ENCODE measurements at regions not wholly inside any gene's neighbourhood (a gene's known extent, or its start where the extent isn't known, plus 50 kb on each side); places are given as distances from the start of the nearest gene placed in this dataset.
A peak's percentile ranks its signal among the peaks of the same experiment; 100 is the strongest.
"Not testable (repeated sequence)": the region's sequence is repeated elsewhere in the genome, so short reads cannot be mapped to it uniquely, and the experiment has no call there.

GRCh38 chr5:91291628-91292569 lies 91.2 kb downstream of the ARRDC3 start:
- no peak overlapping the region for H3K27ac ChIP-seq (ENCODE audit: low read depth, low read length)
- 82 to 95% (median 94%) methylated on average over 4 of the region's 4 CpGs for WGBS, 3 donors

DNA sequence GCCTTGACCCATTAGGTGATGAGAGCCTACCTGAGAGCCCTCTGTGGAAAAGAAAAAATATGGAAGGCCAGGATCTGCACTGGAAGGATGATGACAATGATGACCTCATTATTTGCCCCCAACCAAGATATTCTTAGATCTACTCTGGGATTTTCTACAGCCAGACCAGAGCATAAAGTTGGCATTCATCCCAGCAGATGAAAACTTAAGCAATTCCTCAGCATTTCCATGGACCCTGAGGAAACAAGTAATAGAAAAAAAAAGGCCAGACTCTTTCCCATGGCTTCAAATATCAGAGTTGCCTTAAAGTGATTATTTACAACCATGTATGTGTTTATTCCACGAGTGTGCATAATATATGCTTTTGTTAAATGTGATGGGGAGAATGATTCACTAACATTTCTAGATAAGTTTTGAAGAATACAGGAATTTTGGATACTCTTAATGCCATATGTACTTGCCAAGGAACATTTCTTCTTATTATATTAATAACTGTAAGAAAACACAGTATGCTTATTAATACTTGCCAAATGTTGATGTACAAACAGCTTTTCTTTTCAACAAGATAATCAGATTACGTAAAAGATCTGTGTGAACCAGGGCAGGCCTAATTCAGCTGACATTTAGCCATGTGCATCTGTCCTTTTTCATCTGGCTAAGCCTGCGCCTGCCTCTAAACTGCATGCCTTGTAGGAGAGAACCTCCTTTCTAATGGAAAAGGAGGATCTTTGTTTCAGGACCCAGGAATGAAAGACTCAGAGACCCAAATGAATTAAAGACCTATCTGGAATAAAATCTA lies 94.8 kb downstream of the ARRDC3 start:
- no peak overlapping the region for H3K27ac ChIP-seq (ENCODE audit: low read depth, low read length)
- WGBS, 3 donors = 54 to 80% (median 69%) methylated on average over 3 of the region's 3 CpGs

DNA sequence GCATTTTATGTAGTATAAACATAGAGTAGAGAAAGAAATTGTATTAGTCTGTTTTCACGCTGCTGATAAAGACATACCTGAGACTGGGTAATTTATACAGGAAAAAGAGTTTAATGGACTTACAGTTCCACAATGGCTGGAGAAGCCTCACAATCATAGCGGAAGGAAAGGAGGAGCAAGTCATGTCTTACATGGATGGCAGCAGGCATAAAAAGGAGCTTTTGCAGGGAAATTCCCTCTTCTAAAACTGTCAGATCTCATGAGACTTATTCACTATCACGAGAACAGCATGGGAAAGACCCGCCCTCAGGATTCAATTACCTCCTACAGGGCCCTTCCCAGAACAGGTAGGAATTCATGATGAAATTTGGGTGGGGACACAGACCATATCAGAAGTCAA lies 98.1 kb downstream of the ARRDC3 start:
- WGBS, 3 donors = 89 to 97% (median 91%) methylated on average over 4 of the region's 4 CpGs
- H3K27ac ChIP-seq (ENCODE audit: low read depth, low read length) = not testable (repeated sequence)

- H3K27ac ChIP-seq (ENCODE audit: low read depth, low read length) = no peak overlapping the region
These were observed 99.2 kb downstream of the ARRDC3 start for GRCh38 chr5:91283899-91284298.

GRCh38 chr5:91283326-91283725 lies 99.8 kb downstream of the ARRDC3 start:
- 79 to 91% (median 87%) methylated on average over 4 of the region's 4 CpGs for WGBS, 3 donors

GRCh38 chr5:91282210-91282609 lies 100.9 kb downstream of the ARRDC3 start:
- WGBS, 3 donors = 87 to 94% (median 93%) methylated on average over 7 of the region's 7 CpGs

More at GRCh38 chr5:91283326-91283725, 99.8 kb downstream of the ARRDC3 start:
- no peak overlapping the region for H3K27ac ChIP-seq (ENCODE audit: low read depth, low read length)

GRCh38 chr5:91281401-91281800 lies 101.7 kb downstream of the ARRDC3 start:
- 53 to 60% (median 59%) methylated on average over 5 of the region's 5 CpGs for WGBS, 3 donors
- H3K27ac ChIP-seq (ENCODE audit: low read depth, low read length) = no peak overlapping the region

More at GRCh38 chr5:91282210-91282609, 100.9 kb downstream of the ARRDC3 start:
- H3K27ac ChIP-seq (ENCODE audit: low read depth, low read length) = no peak overlapping the region

DNA sequence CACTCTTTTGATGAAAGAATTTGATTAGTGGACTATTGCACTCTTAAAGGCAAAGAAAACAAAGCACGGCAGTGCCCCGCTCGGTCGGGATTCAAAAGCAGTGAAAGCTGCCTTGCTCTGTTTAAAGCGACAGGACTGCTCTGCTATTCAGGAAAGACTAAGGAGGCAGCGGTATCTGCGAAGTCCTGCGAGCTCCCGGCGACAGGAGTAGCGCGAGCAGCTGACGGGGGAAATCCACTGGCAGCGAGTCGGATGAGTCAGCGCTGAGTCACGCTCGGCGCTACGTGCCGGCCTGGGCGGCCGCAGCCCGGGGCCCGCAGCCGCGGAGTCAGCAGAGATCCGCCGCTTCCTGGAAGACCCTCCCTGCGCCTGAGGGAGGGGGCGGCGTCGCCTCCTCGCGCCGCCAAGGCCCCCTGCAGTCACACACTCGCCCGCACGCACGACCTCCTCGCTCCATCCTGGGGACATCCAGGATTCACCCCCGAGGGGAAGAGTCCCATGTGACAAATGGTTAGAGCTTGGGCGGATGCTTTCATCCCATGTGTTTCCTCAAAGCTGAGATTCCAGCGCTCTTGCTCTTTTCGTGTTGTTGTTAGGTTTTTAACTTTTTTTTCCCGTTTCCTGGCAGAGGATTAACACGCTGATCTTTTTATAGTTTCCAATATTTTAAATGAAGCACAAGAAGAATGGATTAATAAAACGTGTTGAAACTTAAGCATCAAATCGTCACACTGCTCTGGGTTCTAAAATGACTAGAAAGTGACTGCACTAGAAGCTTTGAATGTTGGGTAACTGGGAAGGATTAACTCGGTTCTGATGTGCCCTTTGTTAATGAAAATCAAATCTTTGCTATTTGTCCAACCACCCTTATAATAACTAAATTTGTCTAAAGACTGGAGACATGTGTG lies 102.5 kb downstream of the ARRDC3 start:
- H3K27ac ChIP-seq (ENCODE audit: low read depth, low read length) = peak overlapping the region; percentile 11
- 0 to 3% (median 1%) methylated on average over 49 to 50 of the region's 50 CpGs for WGBS, 3 donors

GRCh38 chr5:91277840-91278239 lies 105.3 kb downstream of the ARRDC3 start:
- 89 to 95% (median 90%) methylated on average over 3 of the region's 3 CpGs for WGBS, 3 donors
- H3K27ac ChIP-seq (ENCODE audit: low read depth, low read length) = no peak overlapping the region

DNA sequence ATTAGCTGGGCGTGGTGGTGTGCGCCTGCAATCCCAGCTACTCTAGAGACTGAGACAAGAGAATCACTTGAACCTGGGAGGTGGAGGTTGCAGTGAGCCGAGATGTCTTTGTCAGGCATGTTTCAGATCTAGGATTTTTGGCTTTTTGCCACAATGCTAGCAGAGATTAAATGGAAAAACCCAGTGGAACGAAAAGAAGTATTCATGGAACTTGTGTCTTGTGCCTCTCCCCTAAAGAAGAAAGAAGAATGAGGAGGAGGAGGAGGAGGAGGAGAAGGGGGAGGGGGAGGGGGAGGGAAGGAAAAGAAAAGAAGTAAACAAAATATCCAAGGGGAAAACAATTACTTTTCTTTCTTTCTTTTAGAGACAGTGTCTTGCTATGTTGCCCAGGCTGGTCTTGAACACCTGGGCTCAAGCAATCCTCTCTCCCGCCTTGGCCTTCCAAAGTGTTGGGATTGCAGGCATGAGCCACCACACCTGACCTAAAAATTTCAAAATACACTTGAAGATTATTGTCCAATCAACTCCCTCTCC lies 106.0 kb downstream of the ARRDC3 start:
- H3K27ac ChIP-seq (ENCODE audit: low read depth, low read length) = no peak overlapping the region
- 50 to 68% (median 63%) methylated on average over 5 of the region's 5 CpGs for WGBS, 3 donors

DNA sequence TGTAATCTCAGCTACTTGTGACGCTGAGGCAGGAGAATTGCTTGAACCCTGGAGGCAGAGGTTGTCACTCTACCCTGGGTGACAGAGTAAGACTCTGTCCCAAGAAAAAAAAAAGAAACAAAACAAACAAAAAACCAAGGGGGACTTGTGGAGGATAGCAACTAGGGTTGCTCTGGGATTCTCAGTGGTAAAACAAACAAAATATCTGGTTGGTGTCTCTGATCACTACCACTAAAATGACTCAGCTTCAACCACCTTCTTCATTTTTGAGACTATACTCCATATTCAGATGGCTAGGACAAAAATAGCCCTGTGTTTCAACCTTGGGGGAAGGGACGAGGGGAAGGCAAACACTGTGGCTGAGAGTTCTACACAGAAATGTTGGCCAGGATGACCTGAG lies 110.3 kb downstream of the ARRDC3 start:
- no peak overlapping the region for H3K27ac ChIP-seq (ENCODE audit: low read depth, low read length)

GRCh38 chr5:91271999-91272398 lies 111.1 kb downstream of the ARRDC3 start:
- no peak overlapping the region for H3K27ac ChIP-seq (ENCODE audit: low read depth, low read length)

More for the DNA sequence above, 110.3 kb downstream of the ARRDC3 start:
- WGBS, 3 donors = 68 to 79% (median 75%) methylated on average over 2 of the region's 2 CpGs

- H3K27ac ChIP-seq (ENCODE audit: low read depth, low read length) = no peak overlapping the region
- WGBS, 3 donors = 90 to 96% (median 92%) methylated on average over 3 of the region's 3 CpGs
These were observed 113.9 kb downstream of the ARRDC3 start for GRCh38 chr5:91269198-91269597.

- WGBS, 3 donors = 43 to 47% (median 45%) methylated on average over 3 of the region's 3 CpGs
- H3K27ac ChIP-seq (ENCODE audit: low read depth, low read length) = no peak overlapping the region
These were observed 116.9 kb downstream of the ARRDC3 start for GRCh38 chr5:91266184-91266705.

DNA sequence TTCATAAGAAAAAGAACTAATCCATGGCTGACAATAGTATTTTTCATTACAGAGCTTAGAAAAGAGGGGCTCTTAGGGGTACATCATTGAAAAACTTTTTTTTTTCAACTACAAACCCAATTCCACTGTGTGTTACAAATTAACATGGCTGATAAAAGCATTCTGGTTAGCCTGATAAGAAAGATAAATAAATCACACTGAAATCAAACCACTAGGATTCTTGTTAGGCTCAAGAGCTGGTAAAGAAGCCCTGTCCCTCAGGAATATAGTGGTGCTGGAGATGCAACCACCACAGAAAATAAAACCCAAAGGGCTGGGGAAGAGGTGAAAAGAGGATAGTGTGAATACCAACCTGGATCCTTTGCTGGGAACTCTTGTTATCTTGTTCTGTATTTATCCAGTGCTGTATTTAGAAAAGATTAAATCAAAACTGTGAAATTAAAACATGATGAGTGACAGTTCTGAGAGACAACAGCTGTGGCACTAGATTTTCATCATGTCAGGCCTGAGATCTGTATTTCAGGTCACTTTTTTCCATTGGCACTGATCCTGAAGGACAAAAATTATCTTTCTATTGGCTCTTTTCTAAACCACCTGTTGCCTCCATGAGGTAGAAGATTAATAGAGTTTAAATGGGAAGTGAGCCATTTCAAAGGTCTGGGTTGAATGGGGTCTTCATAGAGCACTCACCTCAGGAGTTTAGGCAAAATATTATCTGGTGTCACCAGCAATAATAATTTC lies 118.6 kb downstream of the ARRDC3 start:
- H3K27ac ChIP-seq (ENCODE audit: low read depth, low read length) = no peak overlapping the region

DNA sequence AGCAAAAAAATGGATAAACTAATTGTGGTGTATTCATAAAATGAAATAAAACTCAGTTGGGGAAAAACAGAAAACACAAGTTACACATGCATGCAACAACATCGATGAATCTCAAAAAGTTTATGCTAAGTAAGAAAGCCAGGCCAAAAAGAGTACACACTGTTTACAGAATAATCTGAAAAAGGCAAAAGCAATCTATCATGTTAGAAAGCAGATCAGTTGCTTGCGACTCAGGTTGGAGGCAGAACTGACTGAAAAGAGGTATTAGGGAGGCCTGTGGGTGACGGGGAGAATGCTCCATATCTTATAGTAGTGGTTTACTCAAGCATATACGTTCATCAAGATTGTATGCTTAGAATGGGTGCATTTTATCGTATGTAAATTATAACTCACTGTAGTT lies 119.2 kb downstream of the ARRDC3 start:
- WGBS, 3 donors = 31 to 86% (median 82%) methylated on average over 5 of the region's 5 CpGs
- H3K27ac ChIP-seq (ENCODE audit: low read depth, low read length) = no peak overlapping the region

GRCh38 chr5:91257301-91257700 lies 125.8 kb downstream of the ARRDC3 start:
- H3K27ac ChIP-seq (ENCODE audit: low read depth, low read length) = no peak overlapping the region

DNA sequence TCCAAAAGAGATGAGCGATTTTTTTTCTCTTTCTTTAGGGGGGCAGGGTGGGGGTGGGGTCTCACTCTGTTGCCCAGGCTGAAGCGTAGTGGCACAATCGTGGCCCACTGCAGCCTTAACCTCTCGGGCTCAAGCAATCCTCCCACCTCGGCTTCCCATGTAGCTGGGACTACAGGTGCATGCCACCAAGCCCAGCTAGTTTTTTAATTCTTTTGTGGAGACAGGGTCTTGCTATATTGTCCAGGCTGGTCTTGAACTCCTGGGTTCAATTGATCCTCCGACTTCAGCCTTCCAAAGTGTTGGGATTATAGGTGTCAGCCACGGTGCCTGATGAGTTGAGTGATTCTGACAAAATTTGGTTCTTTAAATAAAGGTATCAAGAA lies 127.0 kb downstream of the ARRDC3 start:
- no peak overlapping the region for H3K27ac ChIP-seq (ENCODE audit: low read depth, low read length)
- WGBS, 3 donors = 95 to 98% (median 95%) methylated on average over 7 of the region's 7 CpGs
